GM23248 (cell line): ENCODE measurements at regions not wholly inside any gene's neighbourhood (a gene's known extent, or its start where the extent isn't known, plus 50 kb on each side); places are given as distances from the start of the nearest gene placed in this dataset.

Source experiments
- EZH2 ChIP-seq: fragments of 200-600 bp; sonication (generic); IDR thresholded peaks from 2 replicates; pipeline ENCODE4 v1.6.1; 2018; ENCODE audit warnings: antibody characterized with exemption, mild to moderate bottlenecking; ENCODE audit not compliant: insufficient read depth, poor library complexity, severe bottlenecking
- EZH2phosphoT487 ChIP-seq: fragments of 200-600 bp; sonication (generic); IDR thresholded peaks from 2 replicates; pipeline ENCODE4 v1.6.1; 2018; ENCODE audit warnings: antibody characterized with exemption, moderate library complexity, mild to moderate bottlenecking, low read depth; ENCODE audit not compliant: insufficient read depth

DNA sequence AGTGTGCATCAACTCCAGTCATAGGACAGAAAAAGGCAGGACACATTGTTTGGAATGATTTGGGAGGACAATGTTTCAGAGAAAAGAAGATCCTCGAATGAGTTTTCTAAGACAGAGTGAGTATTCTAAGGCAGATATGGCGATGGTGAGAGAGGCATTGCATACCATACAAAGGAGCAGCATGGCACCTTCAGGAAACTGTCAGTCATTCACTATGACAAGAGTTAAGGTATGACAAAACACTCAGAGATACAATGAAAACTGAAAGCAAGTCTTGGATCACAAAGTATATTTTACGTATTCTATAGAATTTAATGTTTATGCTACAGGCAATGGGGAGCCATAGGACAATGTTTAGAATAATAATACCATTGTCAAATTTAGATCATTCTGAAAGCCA lies 337.4 kb upstream of the LYPLAL1 start:
- no peak for TF ChIP-seq EZH2
- TF ChIP-seq EZH2phosphoT487, result no peak
